GM23338 (cell line): ENCODE measurements at regions not wholly inside any gene's neighbourhood (a gene's known extent, or its start where the extent isn't known, plus 50 kb on each side); places are given as distances from the start of the nearest gene placed in this dataset.
A peak's percentile ranks its signal among the peaks of the same experiment; 100 is the strongest.
"Not testable (repeated sequence)": the region's sequence is repeated elsewhere in the genome, so short reads cannot be mapped to it uniquely, and the experiment has no call there.

Experiments
- ATAC-seq: fragments of 200-7000 bp; cut with Tn5 transposase; 3 replicates; pipeline ENCODE4 v1.9.1; 2020
- DNase-seq: peaks from one replicate; pipeline ENCODE4 v3.0.0-alpha.2; 2015; ENCODE audit warnings: low spot score
- H2AFZ ChIP-seq: fragments of 200-600 bp; sonication (generic); 2 replicates; pipeline ENCODE4 v1.8.0; 2016; ENCODE audit warnings: antibody characterized with exemption, mild to moderate bottlenecking, moderate library complexity
- H3F3A ChIP-seq: fragments of 200-600 bp; sonication (generic); replicated peaks from 2 replicates; pipeline ENCODE4 v1.8.0; 2017; ENCODE audit warnings: antibody characterized with exemption, mixed run types, low read depth
- H3K27ac ChIP-seq: fragments of 200-600 bp; sonication (generic); 2 replicates; pipeline ENCODE4 v1.6.1; 2016; ENCODE audit warnings: low read depth
- H3K27me3 ChIP-seq: fragments of 200-600 bp; sonication (generic); 2 replicates; pipeline ENCODE4 v1.8.0; 2016; ENCODE audit warnings: mild to moderate bottlenecking, mixed run types, moderate library complexity; ENCODE audit not compliant: insufficient read depth
- H3K36me3 ChIP-seq: fragments of 200-600 bp; sonication (generic); 2 replicates; pipeline ENCODE4 v1.8.0; 2016; ENCODE audit warnings: mild to moderate bottlenecking; ENCODE audit not compliant: insufficient read depth
- H3K4me1 ChIP-seq: fragments of 200-600 bp; sonication (generic); 2 replicates; pipeline ENCODE4 v1.8.0; 2016; ENCODE audit warnings: mild to moderate bottlenecking, moderate library complexity; ENCODE audit not compliant: insufficient read depth
- H3K4me2 ChIP-seq: fragments of 200-600 bp; sonication (generic); 2 replicates; pipeline ENCODE4 v1.7.1; 2017; ENCODE audit warnings: mixed run types
- H3K4me3 ChIP-seq: fragments of 200-600 bp; sonication (generic); 2 replicates; pipeline ENCODE4 v1.6.1; 2016; ENCODE audit warnings: mixed run types
- H3K79me2 ChIP-seq: fragments of 200-600 bp; sonication (generic); replicated peaks from 2 replicates; pipeline ENCODE4 v1.8.0; 2017; ENCODE audit warnings: mild to moderate bottlenecking; ENCODE audit not compliant: insufficient read depth
- H3K9me2 ChIP-seq: fragments of 200-600 bp; sonication (generic); 2 replicates; pipeline ENCODE4 v1.8.0; 2017; ENCODE audit not compliant: insufficient read depth
- H4K20me1 ChIP-seq: fragments of 200-600 bp; sonication (generic); replicated peaks from 2 replicates; pipeline ENCODE4 v1.8.0; 2017; ENCODE audit warnings: mild to moderate bottlenecking; ENCODE audit not compliant: insufficient read depth
- H3K27ac Mint-ChIP-seq: 2 replicates; pipeline ENCODE4 v1.8.0; 2020; ENCODE audit warnings: inconsistent platforms, mild to moderate bottlenecking, moderate library complexity, mixed read lengths
- H3K27me3 Mint-ChIP-seq: 3 replicates; pipeline ENCODE4 v1.8.0; 2022; ENCODE audit warnings: low read depth, mild to moderate bottlenecking, moderate library complexity, mixed read lengths, inconsistent platforms; ENCODE audit not compliant: insufficient read depth, poor library complexity
- H3K36me3 Mint-ChIP-seq: 3 replicates; pipeline ENCODE4 v1.8.0; 2021; ENCODE audit warnings: low read depth, mild to moderate bottlenecking, inconsistent platforms, moderate library complexity, mixed read lengths
- H3K4me1 Mint-ChIP-seq: 3 replicates; pipeline ENCODE4 v1.8.0; 2020; ENCODE audit warnings: mild to moderate bottlenecking, inconsistent platforms, mixed read lengths
- H3K4me3 Mint-ChIP-seq: 3 replicates; pipeline ENCODE4 v1.8.0; 2021; ENCODE audit warnings: moderate library complexity, mild to moderate bottlenecking, inconsistent platforms, mixed read lengths
- H3K9me3 Mint-ChIP-seq: 3 replicates; pipeline ENCODE4 v1.8.0; 2020; ENCODE audit warnings: moderate library complexity, mild to moderate bottlenecking, inconsistent platforms, mixed read lengths
- TF ChIP-seq, protein P1 (sequence below), 2 experiments: fragments of 200-600 bp in 1 of 2; sonication (generic) in 1 of 2; conservative IDR thresholded peaks; 2 replicates each; pipeline versions ENCODE4 v1.5.1 to v1.6.1; 2016 to 2017; ENCODE audit warnings: antibody characterized with exemption in 2 of 2, low read depth in 2 of 2, mild to moderate bottlenecking in 2 of 2, moderate library complexity in 1 of 2

- not testable (repeated sequence) for H3K36me3 ChIP-seq, H3K27me3 Mint-ChIP-seq, H2AFZ ChIP-seq, H3K9me3 Mint-ChIP-seq, H3K27ac Mint-ChIP-seq, H3K36me3 Mint-ChIP-seq, H3K4me1 ChIP-seq, H3F3A ChIP-seq, H3K27me3 ChIP-seq, H3K27ac ChIP-seq, H3K4me3 Mint-ChIP-seq, DNase-seq, H3K4me2 ChIP-seq, H3K4me3 ChIP-seq, H4K20me1 ChIP-seq, H3K9me2 ChIP-seq, H3K79me2 ChIP-seq
- peaks cover 18% of the 10 kb centered on the region for H3K4me1 Mint-ChIP-seq
- ATAC-seq, result peak; percentile 82
Observed at GRCh38 chr5:7289634-7290033, 106.3 kb upstream of the ADCY2 start.

- H3K4me1 ChIP-seq, H3K79me2 ChIP-seq, H3K9me3 Mint-ChIP-seq, H3K36me3 Mint-ChIP-seq, H3K36me3 ChIP-seq, H3K4me1 Mint-ChIP-seq, H3K4me3 Mint-ChIP-seq, H3F3A ChIP-seq, DNase-seq, H3K27ac Mint-ChIP-seq, H3K27me3 Mint-ChIP-seq, H3K9me2 ChIP-seq, H3K27me3 ChIP-seq, H3K27ac ChIP-seq, H4K20me1 ChIP-seq, H3K4me2 ChIP-seq, H3K4me3 ChIP-seq, H2AFZ ChIP-seq: not testable (repeated sequence)
- TF ChIP-seq, protein P1, sequence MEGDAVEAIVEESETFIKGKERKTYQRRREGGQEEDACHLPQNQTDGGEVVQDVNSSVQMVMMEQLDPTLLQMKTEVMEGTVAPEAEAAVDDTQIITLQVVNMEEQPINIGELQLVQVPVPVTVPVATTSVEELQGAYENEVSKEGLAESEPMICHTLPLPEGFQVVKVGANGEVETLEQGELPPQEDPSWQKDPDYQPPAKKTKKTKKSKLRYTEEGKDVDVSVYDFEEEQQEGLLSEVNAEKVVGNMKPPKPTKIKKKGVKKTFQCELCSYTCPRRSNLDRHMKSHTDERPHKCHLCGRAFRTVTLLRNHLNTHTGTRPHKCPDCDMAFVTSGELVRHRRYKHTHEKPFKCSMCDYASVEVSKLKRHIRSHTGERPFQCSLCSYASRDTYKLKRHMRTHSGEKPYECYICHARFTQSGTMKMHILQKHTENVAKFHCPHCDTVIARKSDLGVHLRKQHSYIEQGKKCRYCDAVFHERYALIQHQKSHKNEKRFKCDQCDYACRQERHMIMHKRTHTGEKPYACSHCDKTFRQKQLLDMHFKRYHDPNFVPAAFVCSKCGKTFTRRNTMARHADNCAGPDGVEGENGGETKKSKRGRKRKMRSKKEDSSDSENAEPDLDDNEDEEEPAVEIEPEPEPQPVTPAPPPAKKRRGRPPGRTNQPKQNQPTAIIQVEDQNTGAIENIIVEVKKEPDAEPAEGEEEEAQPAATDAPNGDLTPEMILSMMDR (conservative IDR thresholded peaks at IDR 0.05; ENCODE audit: low read depth in 2 of 2), result peak in 1 of 2 experiments; percentile 34; a peak in 1 of 4 replicates
- peak; percentile 96 for ATAC-seq
Observed at GRCh38 chr5:7297821-7298220, 98.1 kb upstream of the ADCY2 start.

DNA sequence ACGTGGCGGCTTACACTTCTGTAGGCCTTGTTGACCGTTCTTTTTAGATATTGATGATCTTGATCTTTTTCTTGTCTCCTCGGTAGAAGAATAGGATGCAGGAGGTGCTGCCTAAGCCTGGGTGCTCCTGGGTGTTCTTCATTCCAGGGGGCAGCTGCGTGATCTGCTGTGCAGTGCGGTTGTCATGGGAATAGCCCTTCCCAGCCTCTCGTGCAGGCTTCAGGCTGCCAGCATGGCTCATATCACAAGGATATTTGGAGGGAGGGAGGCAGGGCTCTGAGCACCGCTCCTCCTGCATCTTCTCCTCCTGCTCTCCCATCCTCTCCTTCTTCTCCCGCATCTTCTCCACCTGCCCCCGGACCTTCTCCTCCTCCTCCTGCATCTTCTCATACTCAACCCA, 96.2 kb upstream of the ADCY2 start:
- not testable (repeated sequence) for H3K9me3 Mint-ChIP-seq, H3K27ac Mint-ChIP-seq, H3K36me3 Mint-ChIP-seq, H3K4me3 Mint-ChIP-seq, H3K4me3 ChIP-seq, ATAC-seq, H2AFZ ChIP-seq, H3F3A ChIP-seq, H3K27ac ChIP-seq, H4K20me1 ChIP-seq, H3K9me2 ChIP-seq, H3K4me1 ChIP-seq, H3K79me2 ChIP-seq, H3K36me3 ChIP-seq, DNase-seq, H3K4me2 ChIP-seq, H3K27me3 ChIP-seq
- peaks cover 11% of the 10 kb centered on the region for H3K27me3 Mint-ChIP-seq
- peaks cover 13% of the 10 kb centered on the region for H3K4me1 Mint-ChIP-seq

- H3K4me3 ChIP-seq, H3F3A ChIP-seq, H3K27me3 ChIP-seq, H3K4me2 ChIP-seq, H3K27ac Mint-ChIP-seq, H3K36me3 Mint-ChIP-seq, H3K79me2 ChIP-seq, H3K9me3 Mint-ChIP-seq, H2AFZ ChIP-seq, DNase-seq, H3K27ac ChIP-seq, H3K36me3 ChIP-seq, H4K20me1 ChIP-seq, ATAC-seq, H3K4me3 Mint-ChIP-seq, H3K9me2 ChIP-seq: not testable (repeated sequence)
- peaks cover 12% of the 10 kb centered on the region for H3K27me3 Mint-ChIP-seq
- H3K4me1 Mint-ChIP-seq, result peaks cover 30% of the 10 kb centered on the region
- H3K4me1 ChIP-seq, result peaks cover 14% of the 10 kb centered on the region
Observed at GRCh38 chr5:7305000-7305674, 90.8 kb upstream of the ADCY2 start.
